GM18499 (cell line): ENCODE measurements at regions not wholly inside any gene's neighbourhood (a gene's known extent, or its start where the extent isn't known, plus 50 kb on each side); places are given as distances from the start of the nearest gene placed in this dataset.

ENCODE experiments used
- ATAC-seq: cut with Tn5 transposase; IDR thresholded peaks from one replicate; pipeline ENCODE4 v1.9.1; 2021; ENCODE audit warnings: moderate number of reproducible peaks; ENCODE audit not compliant: insufficient read depth, unreplicated experiment

GRCh38 chr10:78691301-78692030, 377.3 kb upstream of the ZMIZ1 start:
- no peak for ATAC-seq

DNA sequence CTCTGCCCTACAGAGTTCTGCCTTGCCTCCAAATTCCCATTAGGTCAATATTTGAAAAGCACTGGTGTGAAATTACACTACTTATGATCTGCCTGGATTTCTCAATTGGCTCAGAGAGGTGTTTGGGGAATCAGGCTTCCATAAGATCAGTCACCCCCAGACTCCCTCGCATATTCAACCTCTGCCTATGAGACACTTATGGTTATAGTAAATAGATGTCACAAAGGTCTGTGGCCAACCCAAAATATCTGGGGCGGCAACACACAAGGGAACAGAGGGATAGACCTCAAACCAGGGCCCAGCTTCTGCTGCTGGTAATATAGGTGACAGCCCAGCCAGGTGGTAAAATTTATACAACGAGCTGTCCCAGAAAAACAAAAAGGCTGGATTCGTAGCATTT, 376.7 kb upstream of the ZMIZ1 start:
- no peak for ATAC-seq

DNA sequence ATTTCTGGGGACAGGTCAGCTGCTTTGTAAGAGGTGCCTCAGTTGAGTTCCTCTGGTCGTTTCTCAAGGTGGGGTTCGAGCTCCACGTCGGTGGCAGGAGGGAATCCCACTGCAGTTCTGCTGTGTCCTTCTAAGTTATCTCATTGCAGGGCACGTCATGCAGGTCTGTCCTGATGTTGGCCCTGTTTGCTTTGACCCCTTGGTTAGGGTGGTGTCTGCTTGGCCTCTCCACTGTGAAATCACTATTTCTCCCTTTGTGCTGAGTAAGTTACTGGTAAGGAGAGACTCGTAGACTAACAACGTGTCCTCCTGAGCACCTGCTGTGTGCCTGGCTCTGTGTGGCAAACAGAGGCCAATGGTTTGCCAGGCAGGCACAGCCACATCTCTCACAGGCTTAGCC, 372.9 kb upstream of the ZMIZ1 start:
- no peak for ATAC-seq

DNA sequence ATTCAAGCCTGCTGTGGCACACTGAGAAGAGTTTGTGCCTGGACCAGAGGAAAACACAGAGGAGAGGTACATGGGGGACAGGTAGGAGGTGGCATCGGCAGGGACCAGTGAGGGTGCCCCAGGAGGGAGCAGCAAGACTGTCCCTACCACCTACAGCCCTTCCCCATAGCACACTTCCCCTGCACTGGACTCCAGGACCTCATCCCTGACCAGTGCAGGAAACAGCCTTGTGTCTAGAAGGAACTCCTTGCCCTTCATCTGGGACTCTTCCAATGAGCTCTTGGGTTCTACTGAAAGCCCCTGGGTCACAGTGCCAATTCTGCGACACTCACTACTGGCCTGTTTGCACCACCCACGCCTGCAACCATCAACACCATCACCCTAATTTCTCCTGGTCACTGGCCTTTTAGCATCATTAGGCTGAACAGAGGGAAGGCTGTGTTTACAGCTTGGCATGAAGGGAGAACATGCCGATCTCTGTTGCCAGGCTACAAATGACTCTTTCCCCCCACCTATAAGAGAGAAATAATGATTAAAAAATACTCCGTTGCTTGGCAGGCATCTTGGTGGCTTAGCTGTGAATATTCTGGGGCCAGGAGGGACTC, 371.9 kb upstream of the ZMIZ1 start:
- no peak for ATAC-seq

DNA sequence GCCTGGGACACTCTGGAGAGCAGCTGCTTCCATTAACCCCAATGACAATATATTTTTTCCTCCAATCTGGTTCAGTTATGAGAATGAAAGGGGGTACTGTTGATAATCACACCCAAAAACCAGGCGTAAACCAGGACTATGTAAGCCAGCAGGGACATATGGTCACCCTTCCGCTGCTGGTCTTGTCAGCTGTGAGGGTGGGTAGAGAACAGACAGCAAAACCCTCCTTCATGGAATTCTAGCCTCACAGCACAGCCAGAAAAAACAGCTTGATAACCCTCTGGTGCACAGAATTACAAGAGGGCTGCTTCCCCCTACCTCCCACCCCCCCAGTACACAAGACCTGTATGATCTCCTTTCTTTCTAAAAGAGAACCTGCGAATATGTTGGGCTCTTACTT, 368.8 kb upstream of the ZMIZ1 start:
- no peak for ATAC-seq

DNA sequence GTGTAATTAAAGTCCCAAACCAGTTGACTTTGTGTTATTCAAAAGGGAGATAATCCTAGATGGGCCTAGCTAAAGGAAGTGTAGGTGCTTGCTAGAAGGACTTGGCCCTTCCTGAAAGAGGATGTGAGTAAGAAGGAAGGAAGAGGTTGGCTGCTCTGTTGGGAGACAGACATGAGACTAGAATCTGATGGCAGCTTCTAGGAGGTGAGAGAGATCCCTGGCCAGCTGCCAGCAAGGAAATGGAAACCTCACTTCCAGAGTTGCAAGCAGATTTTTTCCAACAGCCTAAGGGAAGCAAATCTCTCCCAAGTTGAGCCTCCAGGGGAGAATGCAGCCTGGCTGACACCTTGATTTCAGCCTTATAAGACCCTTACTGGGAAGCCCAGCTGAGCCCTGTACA, 368.4 kb upstream of the ZMIZ1 start:
- ATAC-seq: no peak

GRCh38 chr10:78700816-78701520, 367.8 kb upstream of the ZMIZ1 start:
- no peak for ATAC-seq

DNA sequence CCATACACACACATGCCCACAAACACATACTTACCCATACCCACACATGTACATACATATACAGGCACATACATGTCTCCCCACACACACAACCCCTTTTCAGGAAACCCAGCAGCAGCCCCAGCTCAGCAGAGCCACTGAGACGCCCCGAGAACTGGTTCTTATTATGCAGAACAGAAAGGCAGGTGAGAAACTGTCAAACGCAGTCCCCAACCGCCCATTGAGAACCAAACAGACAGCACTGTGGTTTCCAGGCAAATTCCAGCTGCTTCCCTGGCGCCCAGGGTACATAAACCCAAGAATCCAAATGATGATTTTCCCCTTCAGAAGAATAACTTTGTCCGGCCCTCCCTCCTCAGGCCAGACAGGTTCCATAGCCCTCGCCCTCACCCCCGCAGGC, 366.6 kb upstream of the ZMIZ1 start:
- ATAC-seq: no peak

GRCh38 chr10:78702876-78703275, 365.9 kb upstream of the ZMIZ1 start:
- ATAC-seq: no peak

DNA sequence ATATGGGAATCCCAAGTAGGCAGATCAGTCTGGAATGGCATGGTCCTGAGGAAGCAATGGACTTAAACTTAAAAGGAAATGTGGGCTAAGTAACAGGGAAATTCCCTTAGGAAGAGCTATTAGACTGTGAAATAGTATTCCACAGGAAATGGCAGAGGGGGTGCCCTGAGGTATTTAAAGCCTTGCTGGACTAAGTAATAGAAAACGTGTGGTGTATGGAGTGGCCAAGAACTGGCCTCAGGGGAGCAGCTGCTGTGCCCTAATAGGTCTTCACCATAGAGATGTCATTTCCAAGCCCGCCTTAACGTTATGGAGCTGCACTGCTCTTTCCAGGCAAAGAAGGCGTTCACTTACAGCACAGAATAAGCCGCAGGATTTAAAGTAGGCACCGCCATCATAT, 365.2 kb upstream of the ZMIZ1 start:
- ATAC-seq: no peak

DNA sequence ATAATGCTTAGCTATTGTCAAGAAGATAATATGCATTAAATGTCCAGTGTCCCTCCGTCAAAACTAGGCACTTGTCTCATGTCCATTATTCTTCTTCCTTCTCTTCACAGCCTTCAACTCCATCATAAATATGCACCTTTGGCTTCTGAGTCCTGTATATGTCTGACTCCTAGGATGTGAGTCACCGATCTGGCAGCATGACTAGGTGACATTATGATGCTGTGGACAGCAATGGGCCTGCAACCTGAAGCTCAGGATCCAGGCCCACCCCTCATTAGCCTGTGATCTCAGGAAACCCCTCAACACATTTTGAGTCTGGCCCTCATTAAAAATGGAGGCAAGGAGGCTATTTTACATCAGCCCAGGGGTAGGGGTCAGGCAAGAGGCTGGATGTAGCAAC, 362.5 kb upstream of the ZMIZ1 start:
- no peak for ATAC-seq

DNA sequence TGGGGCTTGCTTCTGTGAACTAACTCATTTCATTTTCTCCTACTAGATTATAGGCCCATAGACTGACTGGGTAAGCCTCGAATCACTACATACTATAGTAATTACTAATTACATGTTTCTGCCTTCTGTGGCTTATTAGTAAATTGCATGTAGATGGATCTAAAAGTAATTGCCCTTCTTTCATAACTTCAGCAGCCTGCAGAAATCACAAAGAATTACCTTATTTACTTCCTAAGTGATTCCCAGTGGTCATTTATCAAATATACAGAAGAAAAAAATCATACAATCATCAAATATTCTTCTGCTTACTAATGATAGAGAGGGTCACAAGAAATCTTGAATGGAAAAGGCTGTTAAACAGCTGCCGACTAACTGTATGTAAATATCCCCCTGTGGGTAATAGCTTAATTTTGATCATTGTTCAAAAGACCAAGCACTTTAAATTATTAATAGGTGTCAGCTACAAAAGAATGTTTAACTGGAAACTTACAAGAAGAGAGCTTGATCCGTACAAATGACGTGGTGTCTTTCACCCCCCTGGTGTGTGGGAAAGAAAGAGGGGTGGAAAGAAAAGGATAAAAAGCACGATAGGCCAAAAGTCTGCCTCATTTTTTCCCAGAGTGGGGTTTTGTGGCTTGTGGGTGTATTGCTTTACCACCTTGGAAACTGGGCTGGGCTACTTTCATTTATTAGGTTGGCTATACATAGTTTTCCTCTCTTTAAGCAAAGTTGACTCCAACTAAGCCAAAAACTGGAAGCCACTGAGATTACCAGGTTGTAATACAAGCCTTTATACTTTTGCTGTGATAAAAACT, 361.8 kb upstream of the ZMIZ1 start:
- ATAC-seq: no peak

DNA sequence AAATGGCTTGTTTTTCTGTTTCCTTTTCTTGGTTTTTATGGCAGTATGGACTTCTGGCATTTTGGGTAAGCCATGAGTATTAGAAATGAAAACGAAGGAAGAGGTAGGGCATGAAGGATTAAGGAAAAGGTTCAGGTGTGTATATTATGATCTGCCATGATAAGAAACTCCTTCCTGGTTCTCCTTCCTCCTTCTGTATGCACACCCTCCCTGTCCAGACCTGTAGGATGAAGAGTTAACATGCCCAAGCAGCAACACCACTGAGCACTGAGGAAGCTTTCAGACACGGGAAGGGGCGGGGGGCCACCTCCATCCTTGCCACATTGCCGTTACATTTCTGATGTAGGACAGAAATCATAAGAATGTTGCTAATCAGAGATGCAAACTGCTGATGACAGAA, 361.0 kb upstream of the ZMIZ1 start:
- no peak for ATAC-seq

DNA sequence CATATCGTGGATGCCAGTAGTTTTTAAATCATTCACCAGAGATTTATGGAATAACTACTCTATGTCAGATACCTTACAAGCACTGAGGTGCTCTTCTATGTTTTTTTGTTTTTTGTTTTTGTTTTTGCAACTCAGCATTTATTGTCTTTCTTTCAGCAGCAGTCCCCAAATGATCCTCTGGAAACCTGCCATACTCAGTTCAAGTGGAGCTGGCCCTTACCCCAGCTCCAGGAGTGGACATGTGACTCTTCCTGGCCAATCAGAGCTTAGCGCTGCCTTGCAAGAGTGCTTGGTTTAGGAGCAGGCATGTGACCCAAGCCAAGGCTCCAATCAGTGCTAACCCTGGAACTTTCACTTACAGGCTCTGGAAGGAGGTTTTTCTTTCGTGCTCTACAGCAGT, 356.6 kb upstream of the ZMIZ1 start:
- no peak for ATAC-seq

DNA sequence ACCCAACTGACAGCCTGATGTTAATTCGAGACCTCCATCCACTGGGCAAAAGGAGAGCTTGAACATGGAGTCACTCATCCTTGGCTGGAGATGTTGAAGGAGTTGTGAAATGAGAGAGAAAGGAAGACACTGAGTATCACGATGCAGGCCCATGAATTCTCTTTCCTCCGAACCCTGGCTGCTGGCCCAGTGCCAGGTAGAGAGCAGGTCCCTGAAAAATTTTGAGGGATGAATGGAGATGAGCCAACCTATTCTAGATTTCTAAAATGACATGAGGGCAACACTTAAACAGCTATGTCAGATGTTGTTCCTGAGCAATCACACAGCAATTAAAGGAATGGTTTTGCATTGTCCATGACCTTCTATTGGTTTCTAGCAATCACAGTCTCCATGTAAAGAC, 355.1 kb upstream of the ZMIZ1 start:
- ATAC-seq: no peak

GRCh38 chr10:78714225-78714624, 354.5 kb upstream of the ZMIZ1 start:
- ATAC-seq: no peak

- no peak for ATAC-seq
Observed at GRCh38 chr10:78715435-78715834, 353.3 kb upstream of the ZMIZ1 start.

GRCh38 chr10:78716043-78716660, 352.6 kb upstream of the ZMIZ1 start:
- ATAC-seq: no peak

DNA sequence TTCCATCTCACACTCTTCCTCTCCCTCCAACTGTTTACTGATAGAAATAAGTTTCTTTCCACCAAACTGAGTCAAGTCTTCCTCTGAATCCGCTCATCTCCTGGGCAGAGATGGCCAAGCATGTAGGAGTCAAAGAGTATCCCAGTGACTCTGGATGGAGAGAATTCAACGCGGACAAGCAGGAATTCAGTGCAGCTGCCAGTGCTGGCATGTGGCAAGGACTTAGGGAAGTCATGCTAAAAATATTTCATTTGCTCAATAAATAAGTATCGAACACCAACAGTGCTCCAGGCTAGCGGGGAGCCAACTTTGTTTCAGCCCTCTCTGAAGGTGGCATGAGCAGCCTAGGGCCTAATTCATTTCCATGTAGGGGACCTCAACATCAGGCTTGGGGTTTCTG, 351.6 kb upstream of the ZMIZ1 start:
- no peak for ATAC-seq

GRCh38 chr10:78718032-78718572, 350.7 kb upstream of the ZMIZ1 start:
- no peak for ATAC-seq
